GM21717 (cell line): ENCODE measurements at regions not wholly inside any gene's neighbourhood (a gene's known extent, or its start where the extent isn't known, plus 50 kb on each side); places are given as distances from the start of the nearest gene placed in this dataset.
"Not testable (repeated sequence)": the region's sequence is repeated elsewhere in the genome, so short reads cannot be mapped to it uniquely, and the experiment has no call there.

ENCODE experiments used
- ATAC-seq: cut with Tn5 transposase; IDR thresholded peaks from one replicate; pipeline ENCODE4 v1.9.1; 2021; ENCODE audit warnings: mild to moderate bottlenecking, moderate library complexity; ENCODE audit not compliant: unreplicated experiment

DNA sequence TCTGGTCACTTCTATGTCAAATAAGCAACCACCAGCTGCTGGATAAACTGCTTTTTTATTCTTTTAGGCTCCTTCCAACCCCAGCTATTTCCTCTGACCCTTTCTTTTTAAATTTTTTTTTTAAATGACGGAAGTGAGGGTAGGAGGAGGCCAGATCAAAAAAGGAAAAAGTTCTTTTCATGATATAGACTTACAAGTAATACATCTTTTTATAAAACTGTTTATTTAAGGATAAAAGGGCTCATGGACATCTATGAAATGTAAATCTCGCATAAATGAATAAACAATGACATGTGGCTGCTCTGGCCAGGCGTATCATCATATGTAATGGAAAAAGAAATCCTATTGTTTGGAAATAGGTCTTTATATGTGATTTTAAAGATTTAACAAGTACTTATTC is 169.0 kb upstream of the ATP2B1 start:
- no peak for ATAC-seq

- no peak for ATAC-seq
These were observed 168.5 kb upstream of the ATP2B1 start for GRCh38 chr12:89877136-89877535.

- ATAC-seq, result no peak
These were observed 167.2 kb upstream of the ATP2B1 start for GRCh38 chr12:89875809-89876208.

- no peak for ATAC-seq
These were observed 166.6 kb upstream of the ATP2B1 start for GRCh38 chr12:89875225-89875624.

DNA sequence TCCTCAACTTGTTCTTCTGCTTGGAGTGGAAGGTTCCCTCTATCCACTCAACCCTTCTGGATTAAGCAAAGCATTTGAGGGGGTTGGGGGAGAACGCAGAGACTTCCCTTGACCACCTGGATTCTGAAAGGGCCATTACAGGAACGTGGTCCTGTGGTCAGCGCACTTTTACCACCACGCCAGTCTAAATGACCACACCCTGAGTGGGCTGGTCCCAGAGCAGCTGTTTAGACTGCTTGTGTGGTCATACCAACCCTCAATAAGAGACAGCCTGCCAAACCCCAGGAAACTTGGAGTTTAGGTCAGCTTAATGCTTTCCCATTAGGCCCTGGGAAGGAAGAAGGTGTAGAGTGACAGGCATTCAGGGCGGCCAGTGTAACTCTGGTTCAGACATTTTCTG is 165.5 kb upstream of the ATP2B1 start:
- ATAC-seq, result no peak

DNA sequence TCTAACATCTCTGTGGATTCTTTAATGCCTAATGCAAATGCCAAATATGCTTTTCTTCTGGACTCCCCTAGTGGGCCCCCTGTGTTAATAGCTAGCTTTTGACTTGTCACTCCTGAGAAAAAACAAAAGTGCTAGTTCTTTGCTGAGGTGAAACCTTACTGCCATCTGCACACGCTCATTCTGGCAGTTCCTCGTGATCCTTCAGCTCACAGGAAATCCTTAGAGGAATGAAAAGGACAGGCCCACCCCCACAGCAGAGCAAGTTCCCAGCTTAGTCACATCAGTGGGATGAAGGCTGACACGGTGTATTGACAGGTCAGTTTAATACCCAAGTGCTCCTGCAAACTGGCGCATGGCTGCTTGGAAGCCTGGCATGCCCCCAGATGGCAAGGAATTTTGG is 165.1 kb upstream of the ATP2B1 start:
- no peak for ATAC-seq

DNA sequence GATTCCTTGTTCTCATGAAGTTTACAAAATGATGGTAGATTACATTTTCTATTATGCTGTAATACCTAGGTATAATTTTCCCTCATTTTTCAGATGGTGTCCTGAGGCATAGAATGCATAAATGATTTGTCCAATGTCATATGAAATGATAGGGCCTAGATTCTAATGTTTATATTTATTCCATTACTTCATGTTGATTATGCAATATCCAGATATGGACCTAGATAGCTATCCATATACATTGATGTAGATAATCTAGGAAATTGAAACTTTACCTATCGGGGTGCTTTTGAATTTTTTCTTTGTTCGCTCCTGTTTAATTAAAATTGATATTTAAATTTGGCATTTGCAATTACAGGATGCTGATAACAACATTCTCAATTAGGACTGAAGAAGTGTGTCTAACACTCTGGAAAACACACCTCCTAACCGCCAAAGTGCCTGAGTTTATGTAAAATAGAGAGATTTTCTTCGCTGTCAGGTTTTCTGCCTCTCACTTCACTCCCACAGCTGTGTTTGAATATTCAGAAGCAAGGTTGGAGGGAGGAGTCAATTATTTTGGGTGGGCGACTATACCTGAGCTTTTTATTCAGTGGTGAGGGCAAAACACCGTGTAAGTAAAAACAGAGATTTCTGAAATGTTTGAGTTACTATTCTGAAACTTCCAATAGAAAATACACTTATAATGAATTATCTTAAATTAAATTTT is 164.4 kb upstream of the ATP2B1 start:
- no peak for ATAC-seq

- ATAC-seq, result no peak
These were observed 162.0 kb upstream of the ATP2B1 start for GRCh38 chr12:89870413-89871184.

DNA sequence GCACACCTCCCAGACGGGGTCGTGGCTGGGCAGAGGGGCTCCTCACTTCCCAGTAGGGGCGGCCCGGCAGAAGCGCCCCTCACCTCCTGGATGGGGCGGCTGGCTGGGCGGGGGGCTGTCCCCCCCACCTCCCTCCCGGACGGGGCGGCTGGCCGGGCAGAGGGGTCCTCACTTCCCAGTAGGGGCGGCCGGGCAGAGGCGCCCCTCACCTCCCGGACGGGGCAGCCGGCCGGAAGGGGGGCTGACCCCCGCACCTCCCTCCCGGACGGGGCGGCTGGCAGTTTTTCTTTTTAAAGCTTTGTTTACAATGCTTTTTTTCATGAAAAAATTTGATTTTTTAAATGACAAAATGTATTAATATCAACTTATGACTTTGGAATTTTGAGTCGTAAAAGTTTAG is 159.0 kb upstream of the ATP2B1 start:
- ATAC-seq, result not testable (repeated sequence)

DNA sequence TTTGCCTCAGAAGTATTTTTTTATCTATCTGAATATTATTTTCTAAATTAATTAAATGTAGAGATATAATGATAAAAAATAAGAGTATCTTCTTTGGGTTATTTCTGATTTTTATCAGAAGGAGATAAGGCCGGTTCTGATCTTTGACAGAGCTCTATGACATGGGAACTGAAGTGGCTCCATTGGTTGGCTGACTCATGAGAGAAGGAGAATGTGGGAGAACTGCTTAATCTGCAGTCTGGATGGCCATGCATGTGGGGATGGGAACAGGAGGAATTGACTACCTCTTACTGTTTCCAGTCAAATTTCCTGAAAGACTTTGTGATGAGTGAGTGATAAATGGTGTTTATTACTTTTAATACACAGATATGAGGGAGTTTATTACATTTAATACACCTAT is 155.8 kb upstream of the ATP2B1 start:
- ATAC-seq, result no peak

GRCh38 chr12:89863968-89864367 is 155.3 kb upstream of the ATP2B1 start:
- no peak for ATAC-seq

- ATAC-seq, result peak; percentile 70
These were observed 154.9 kb upstream of the ATP2B1 start for GRCh38 chr12:89863493-89863938.

DNA sequence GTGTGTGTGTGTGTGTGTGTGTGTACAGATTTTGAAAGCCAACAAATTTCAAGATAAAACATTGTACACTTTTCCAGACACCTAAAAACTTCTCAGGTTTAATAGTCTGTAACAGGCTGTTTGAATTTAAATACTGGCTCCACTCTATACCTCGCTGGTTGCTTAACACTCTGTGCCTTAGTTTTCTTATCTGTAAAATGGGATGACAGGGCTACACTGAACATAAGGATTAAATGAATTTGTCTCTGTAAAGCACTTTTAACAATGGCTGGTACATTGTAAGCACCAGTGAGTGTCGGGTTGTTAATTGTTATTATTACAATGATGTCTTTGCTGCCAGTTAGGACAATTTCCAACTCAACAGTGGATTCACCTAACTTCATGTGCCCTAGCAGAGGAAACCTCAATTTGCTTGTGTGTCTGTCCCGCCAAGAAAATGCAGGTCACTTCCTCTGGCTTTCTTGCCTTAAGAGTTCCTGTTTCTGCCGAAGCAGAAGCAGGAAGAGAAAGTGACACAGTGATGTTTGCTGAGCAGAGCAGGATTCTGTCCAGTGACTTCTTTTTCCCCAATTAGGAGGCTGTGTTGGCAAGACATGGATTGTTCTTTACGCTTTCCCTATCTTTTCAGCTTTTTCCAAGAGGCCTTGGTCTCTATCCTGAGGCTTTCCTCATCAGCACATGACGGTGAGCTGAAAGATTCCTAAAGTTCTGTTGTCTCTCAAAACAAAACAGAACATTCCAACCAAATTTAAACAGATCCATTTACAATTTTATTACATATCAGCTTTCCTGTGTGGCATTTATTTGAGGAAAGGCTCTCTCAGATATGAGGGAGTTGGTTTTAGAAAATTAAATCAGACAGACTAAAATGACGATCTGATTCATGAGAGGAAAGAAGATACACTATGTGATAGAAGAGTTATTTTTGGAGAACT is 154.1 kb upstream of the ATP2B1 start:
- peak; percentile 72 for ATAC-seq

- ATAC-seq, result no peak
These were observed 152.4 kb upstream of the ATP2B1 start for GRCh38 chr12:89861086-89861485.

DNA sequence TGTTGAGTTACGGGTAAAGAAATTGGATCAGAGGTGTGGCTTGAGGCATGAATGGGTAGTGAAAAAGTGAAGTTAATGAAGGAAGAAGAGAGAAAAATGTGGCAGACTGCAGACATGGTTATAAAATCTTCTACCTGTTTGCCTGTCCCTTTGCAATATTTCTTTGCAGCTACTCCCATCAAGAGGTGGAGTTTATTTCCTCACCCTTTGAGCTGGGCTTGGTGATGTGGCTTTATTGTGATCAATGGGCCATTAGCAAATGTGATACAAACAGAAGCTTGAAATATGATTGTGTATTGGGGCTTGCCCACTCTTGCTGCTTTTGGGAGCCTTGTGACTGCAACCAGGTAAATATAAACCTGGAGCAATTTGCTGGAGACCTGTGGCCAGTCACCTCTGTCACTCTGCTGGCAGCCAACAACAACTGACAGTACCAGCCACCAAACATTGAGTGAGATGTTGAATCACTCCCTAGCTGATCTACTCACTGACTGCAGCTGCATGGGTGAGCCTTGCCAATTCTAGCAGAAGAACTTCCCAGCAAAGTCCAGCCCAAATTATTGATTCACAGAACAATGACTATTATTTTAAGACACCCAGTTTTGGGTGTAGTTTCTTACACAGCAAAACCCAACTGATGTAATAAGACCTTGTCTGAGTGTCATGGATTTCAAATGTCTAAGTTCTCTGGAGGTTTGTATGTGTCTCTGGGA is 151.0 kb upstream of the ATP2B1 start:
- no peak for ATAC-seq

- ATAC-seq, result no peak
These were observed 150.1 kb upstream of the ATP2B1 start for GRCh38 chr12:89858718-89859117.

- ATAC-seq, result peak; percentile 47
These were observed 149.1 kb upstream of the ATP2B1 start for GRCh38 chr12:89857652-89858274.

GRCh38 chr12:89856431-89856830 is 147.8 kb upstream of the ATP2B1 start:
- ATAC-seq, result peak; percentile 84

- no peak for ATAC-seq
These were observed 140.1 kb upstream of the ATP2B1 start for GRCh38 chr12:89848732-89849131.

- no peak for ATAC-seq
These were observed 137.9 kb upstream of the ATP2B1 start for GRCh38 chr12:89846473-89847055.
